Neural crest cell (in vitro differentiated cells): ENCODE measurements at regions not wholly inside any gene's neighbourhood (a gene's known extent, or its start where the extent isn't known, plus 50 kb on each side); places are given as distances from the start of the nearest gene placed in this dataset.
"Not testable (repeated sequence)": the region's sequence is repeated elsewhere in the genome, so short reads cannot be mapped to it uniquely, and the experiment has no call there.

ENCODE experiments used
- DNase-seq: peaks from one replicate; pipeline ENCODE4 v3.0.0; 2021; ENCODE audit warnings: low read depth, mixed read lengths, low spot score
- H3K27ac Mint-ChIP-seq: one replicate; pipeline ENCODE4 v1.8.0; 2021; ENCODE audit warnings: mild to moderate bottlenecking, mixed read lengths; ENCODE audit not compliant: unreplicated experiment
- H3K27me3 Mint-ChIP-seq: 2 replicates; pipeline ENCODE4 v1.8.0; 2021; ENCODE audit warnings: low read depth, mild to moderate bottlenecking, mixed read lengths
- H3K36me3 Mint-ChIP-seq: 2 replicates; pipeline ENCODE4 v1.8.0; 2021; ENCODE audit warnings: low read depth, mild to moderate bottlenecking, mixed read lengths
- H3K4me1 Mint-ChIP-seq: 2 replicates; pipeline ENCODE4 v1.8.0; 2021; ENCODE audit warnings: mixed read lengths
- H3K4me3 Mint-ChIP-seq: one replicate; pipeline ENCODE4 v1.8.0; 2021; ENCODE audit warnings: mild to moderate bottlenecking, mixed read lengths
- H3K9me3 Mint-ChIP-seq: 2 replicates; pipeline ENCODE4 v1.8.0; 2021; ENCODE audit warnings: mixed read lengths
- TF ChIP-seq, protein P1 (sequence below): fragments of 200-600 bp; sonication (generic); conservative IDR thresholded peaks from 2 replicates; pipeline ENCODE4 v1.5.0; 2021; ENCODE audit warnings: antibody characterized with exemption, mild to moderate bottlenecking

DNA sequence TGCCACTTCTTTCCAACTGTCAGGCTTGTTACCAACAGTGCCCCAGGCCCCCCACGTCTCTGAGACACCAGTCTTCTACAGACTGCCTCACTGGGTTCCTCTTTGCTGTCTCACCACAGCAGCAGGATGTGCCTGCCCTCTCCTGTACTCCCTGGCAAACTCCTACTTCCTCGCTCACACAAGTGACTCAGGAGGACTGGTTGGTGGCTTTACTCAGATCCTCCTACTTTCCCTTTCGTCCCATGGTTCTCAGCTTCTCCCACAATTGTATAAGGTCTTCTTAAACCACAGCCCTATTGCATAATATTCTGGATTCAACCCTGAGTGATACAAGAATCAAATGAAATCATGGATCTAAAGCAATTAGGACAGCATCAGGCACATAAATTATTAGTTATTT lies 246.6 kb upstream of the PROK2 start:
- DNase-seq, result no peak
- Mint-ChIP-seq H3K27me3 (peaks cover 8% of the 10 kb centered on the region), H3K27ac (no peak overlapping the region), H3K9me3 (no peaks in the 10 kb centered on the region), H3K4me3 (no peak overlapping the region), H3K4me1 (no peaks in the 10 kb centered on the region), H3K36me3 (no peaks in the 10 kb centered on the region)
- TF ChIP-seq, protein P1, sequence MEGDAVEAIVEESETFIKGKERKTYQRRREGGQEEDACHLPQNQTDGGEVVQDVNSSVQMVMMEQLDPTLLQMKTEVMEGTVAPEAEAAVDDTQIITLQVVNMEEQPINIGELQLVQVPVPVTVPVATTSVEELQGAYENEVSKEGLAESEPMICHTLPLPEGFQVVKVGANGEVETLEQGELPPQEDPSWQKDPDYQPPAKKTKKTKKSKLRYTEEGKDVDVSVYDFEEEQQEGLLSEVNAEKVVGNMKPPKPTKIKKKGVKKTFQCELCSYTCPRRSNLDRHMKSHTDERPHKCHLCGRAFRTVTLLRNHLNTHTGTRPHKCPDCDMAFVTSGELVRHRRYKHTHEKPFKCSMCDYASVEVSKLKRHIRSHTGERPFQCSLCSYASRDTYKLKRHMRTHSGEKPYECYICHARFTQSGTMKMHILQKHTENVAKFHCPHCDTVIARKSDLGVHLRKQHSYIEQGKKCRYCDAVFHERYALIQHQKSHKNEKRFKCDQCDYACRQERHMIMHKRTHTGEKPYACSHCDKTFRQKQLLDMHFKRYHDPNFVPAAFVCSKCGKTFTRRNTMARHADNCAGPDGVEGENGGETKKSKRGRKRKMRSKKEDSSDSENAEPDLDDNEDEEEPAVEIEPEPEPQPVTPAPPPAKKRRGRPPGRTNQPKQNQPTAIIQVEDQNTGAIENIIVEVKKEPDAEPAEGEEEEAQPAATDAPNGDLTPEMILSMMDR, result no peak

DNA sequence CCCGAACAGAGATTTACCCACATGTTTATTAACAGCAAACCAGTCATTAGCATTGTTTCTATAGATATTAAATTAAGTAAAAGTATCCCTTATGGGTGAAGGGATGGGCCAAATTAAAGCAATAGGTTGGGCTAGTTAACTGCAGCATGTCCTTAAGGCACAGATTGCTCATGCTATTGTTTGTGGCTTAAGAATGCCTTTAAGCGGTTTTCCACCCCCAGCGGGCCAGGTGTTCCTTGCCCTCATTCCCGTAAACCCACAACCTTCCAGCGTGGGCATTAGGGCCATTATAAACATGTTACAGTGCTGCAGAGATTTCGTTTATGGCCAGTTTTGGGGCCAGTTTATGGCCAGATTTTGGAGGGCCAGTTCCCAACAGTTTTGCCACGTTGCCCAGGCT lies 245.3 kb upstream of the PROK2 start:
- H3K27me3 Mint-ChIP-seq, H3K27ac Mint-ChIP-seq, DNase-seq, H3K4me1 Mint-ChIP-seq, H3K9me3 Mint-ChIP-seq, H3K4me3 Mint-ChIP-seq, H3K36me3 Mint-ChIP-seq: not testable (repeated sequence)

DNA sequence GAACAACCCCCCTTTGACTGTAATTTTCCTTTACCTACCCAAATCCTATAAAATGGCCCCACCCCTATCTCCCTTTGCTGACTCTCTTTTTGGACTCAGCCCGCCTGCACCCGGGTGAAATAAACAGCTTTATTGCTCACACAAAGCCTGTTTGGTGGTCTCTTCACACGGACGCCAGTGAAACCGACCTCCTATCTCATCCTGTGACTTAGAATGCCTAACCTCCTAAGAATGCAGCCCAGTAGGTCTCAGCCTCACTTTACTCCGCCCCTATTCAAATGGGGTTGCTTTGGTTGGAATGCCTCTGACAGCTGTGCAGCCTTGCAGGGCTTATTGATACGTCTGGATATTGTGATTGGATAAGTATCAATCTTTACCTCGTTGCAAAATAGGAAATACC lies 243.8 kb upstream of the PROK2 start:
- DNase-seq, H3K4me3 Mint-ChIP-seq, H3K36me3 Mint-ChIP-seq, H3K27me3 Mint-ChIP-seq, H3K27ac Mint-ChIP-seq, H3K4me1 Mint-ChIP-seq, H3K9me3 Mint-ChIP-seq: not testable (repeated sequence)

DNA sequence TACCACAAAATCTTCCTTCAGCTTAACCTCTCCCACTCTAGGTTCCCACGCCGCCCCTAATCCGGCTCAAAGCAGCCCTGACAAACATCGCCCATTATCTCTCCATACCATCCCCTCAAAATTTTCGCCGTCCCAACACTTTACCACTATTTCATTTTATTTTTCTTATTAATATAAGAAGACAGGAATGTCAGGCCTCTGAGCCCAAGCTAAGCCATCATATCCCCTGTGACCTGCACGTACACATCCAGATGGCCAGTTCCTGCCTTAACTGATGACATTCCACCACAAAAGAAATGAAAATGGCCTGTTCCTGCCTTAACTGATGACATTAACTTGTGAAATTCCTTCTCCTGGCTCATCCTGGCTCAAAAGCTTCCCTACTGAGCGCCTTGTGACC lies 243.4 kb upstream of the PROK2 start:
- not testable (repeated sequence) for H3K27me3 Mint-ChIP-seq, H3K9me3 Mint-ChIP-seq, DNase-seq, H3K4me3 Mint-ChIP-seq, H3K27ac Mint-ChIP-seq, H3K4me1 Mint-ChIP-seq, H3K36me3 Mint-ChIP-seq

DNA sequence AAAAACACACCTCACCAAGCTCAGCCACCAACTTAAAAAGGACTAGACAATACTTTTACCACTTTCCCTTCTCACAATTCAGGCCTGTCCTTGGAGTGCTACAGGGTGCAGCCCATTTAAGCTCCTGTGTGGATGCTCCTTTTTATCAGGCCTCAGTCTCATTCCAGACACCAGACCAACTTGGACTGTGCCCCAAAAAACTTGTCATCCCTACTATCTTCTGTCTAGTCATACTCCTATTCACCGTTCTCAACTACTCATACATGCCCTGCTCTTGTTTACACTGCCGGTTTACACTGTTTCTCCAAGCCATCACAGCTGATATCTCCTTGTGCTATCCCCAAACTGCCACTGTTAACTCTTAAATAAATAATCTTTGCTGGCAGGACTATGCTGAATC lies 242.8 kb upstream of the PROK2 start:
- not testable (repeated sequence) for H3K27me3 Mint-ChIP-seq, H3K9me3 Mint-ChIP-seq, H3K4me1 Mint-ChIP-seq, DNase-seq, H3K4me3 Mint-ChIP-seq, H3K27ac Mint-ChIP-seq, H3K36me3 Mint-ChIP-seq

DNA sequence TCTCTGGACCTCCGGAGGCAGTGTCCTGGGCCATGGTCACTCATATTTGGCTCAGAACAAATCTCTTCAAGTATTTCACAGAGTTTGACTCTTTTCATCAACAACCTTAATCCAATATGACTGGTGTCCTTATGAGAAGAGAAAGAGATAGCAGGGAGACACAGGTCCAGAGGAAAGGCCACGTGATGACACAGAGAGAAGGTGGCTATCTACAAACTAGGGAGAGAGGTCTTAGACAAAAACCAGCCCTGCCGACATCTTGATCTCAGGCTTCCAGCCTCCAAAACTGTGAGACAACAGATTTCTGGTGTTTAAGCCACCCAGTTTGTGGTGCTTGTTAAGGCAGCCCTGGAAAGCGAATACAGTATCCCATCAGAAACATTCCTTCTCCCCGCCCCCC lies 237.1 kb upstream of the PROK2 start:
- TF ChIP-seq, protein P1, result no peak
- Mint-ChIP-seq H3K9me3 (peaks cover 3% of the 10 kb centered on the region), H3K4me3 (no peak overlapping the region), H3K36me3 (no peaks in the 10 kb centered on the region), H3K27me3 (no peaks in the 10 kb centered on the region), H3K4me1 (peaks cover 14% of the 10 kb centered on the region), H3K27ac (no peak overlapping the region)
- DNase-seq, result no peak

DNA sequence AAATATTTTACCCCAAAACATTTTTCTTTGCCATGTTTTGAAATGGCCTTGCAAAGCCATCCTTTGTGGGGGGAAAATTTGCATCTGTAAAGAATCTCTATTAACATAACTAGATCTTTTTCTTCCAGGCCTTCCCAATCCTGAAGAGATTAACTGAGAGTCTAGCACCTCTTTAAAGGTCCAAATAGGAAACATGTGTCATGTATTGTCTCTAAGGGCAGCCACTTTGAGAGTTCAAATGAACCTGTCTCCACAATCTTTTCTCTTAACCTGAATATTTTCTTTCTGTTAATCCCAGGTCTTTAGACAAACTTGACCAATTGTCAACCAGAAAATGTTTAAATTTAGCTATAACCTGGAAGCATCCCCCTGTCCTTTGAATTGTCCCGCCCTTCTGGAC lies 236.6 kb upstream of the PROK2 start:
- peaks cover 14% of the 10 kb centered on the region for H3K4me1 Mint-ChIP-seq
- no peaks in the 10 kb centered on the region for H3K36me3 Mint-ChIP-seq
- no peak overlapping the region for H3K27ac Mint-ChIP-seq
- H3K27me3 Mint-ChIP-seq, result no peaks in the 10 kb centered on the region
- TF ChIP-seq, protein P1, result no peak
- no peak for DNase-seq
- H3K4me3 Mint-ChIP-seq, result no peak overlapping the region
- H3K9me3 Mint-ChIP-seq, result peaks cover 3% of the 10 kb centered on the region

DNA sequence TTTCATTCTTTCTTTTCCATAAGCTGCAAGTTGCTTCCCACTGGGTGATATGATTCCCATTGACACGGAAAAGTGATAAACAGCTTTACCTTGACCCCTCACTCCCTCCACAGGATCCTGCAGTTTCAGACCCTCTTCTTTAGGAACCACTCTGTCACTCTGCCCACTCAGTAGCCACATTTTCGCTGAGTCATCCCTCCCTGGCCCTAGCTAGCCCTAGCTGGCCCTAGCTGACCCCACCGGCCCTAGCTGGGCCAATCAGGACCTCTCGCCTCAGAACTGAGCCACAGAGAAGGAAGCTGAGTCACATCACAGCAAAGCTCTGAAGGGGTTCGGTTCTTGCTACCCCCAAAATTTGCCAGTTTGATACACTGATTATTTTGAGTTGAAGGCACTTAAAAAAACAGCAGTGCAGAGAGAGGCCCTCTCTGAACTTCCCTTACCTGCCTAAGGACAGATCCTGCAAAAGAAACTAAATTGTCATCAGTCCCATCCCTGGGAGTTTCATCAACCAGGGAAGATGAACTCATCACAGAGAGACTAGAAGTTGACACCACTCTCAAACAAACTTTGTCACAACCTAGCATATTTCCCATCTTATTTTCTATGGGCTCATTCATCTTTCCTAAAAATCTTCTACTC lies 233.5 kb upstream of the PROK2 start:
- DNase-seq, result no peak

More for the DNA sequence above, 233.5 kb upstream of the PROK2 start:
- H3K4me1 Mint-ChIP-seq, result peaks cover 14% of the 10 kb centered on the region
- no peaks in the 10 kb centered on the region for H3K36me3 Mint-ChIP-seq
- H3K4me3 Mint-ChIP-seq, result no peak overlapping the region
- H3K27me3 Mint-ChIP-seq, result no peaks in the 10 kb centered on the region
- peak overlapping the region; percentile 63 for H3K27ac Mint-ChIP-seq
- H3K9me3 Mint-ChIP-seq, result peaks cover 3% of the 10 kb centered on the region
- TF ChIP-seq, protein P1, result no peak
